DND-41 (cell line): ENCODE measurements at regions not wholly inside any gene's neighbourhood (a gene's known extent, or its start where the extent isn't known, plus 50 kb on each side); places are given as distances from the start of the nearest gene placed in this dataset.
"Not testable (repeated sequence)": the region's sequence is repeated elsewhere in the genome, so short reads cannot be mapped to it uniquely, and the experiment has no call there.

Experiments
- ATAC-seq: fragments of 200-7000 bp; cut with Tn5 transposase; 3 replicates; pipeline ENCODE4 v1.9.1; 2021; ENCODE audit warnings: low read depth; ENCODE audit not compliant: insufficient read depth
- DNase-seq: peaks from one replicate; pipeline ENCODE4 v3.0.0-alpha.2; 2020
- H2AFZ ChIP-seq: 2 replicates; pipeline ENCODE4 v1.6.0; 2012; ENCODE audit warnings: low read depth, low read length
- H3K27ac ChIP-seq: 2 replicates; pipeline ENCODE4 v1.5.1; 2012; ENCODE audit warnings: low read length, inconsistent platforms
- H3K27me3 ChIP-seq: fragments of 200-600 bp; sonication (generic); 2 replicates; pipeline ENCODE4 v1.6.0; 2012; ENCODE audit warnings: low read length, mild to moderate bottlenecking, inconsistent platforms; ENCODE audit not compliant: insufficient read depth, poor library complexity
- H3K36me3 ChIP-seq: 2 replicates; pipeline ENCODE4 v1.5.1; 2012; ENCODE audit warnings: low read length, inconsistent platforms; ENCODE audit not compliant: insufficient read depth
- H3K4me1 ChIP-seq: 2 replicates; pipeline ENCODE4 v1.5.1; 2012; ENCODE audit warnings: mild to moderate bottlenecking, low read length; ENCODE audit not compliant: insufficient read depth
- H3K4me2 ChIP-seq: 2 replicates; pipeline ENCODE4 v1.6.0; 2012; ENCODE audit warnings: mild to moderate bottlenecking, moderate library complexity, low read length, inconsistent platforms; ENCODE audit not compliant: insufficient read depth
- H3K4me3 ChIP-seq, 2 experiments: fragments of 200-600 bp in 1 of 2; shearing (Covaris generic) in 1 of 2; 2 replicates each; pipeline ENCODE4 v1.5.1; 2012 to 2016; ENCODE audit warnings: inconsistent platforms in 2 of 2, low read length in 2 of 2, mild to moderate bottlenecking in 2 of 2, low read depth in 1 of 2, moderate library complexity in 1 of 2
- H3K79me2 ChIP-seq: 2 replicates; pipeline ENCODE4 v1.6.0; 2012; ENCODE audit warnings: low read length, inconsistent platforms; ENCODE audit not compliant: insufficient read depth
- H3K9ac ChIP-seq: 2 replicates; pipeline ENCODE4 v1.6.0; 2012; ENCODE audit warnings: low read depth, mild to moderate bottlenecking, inconsistent platforms, low read length, moderate library complexity
- H3K9me3 ChIP-seq: 2 replicates; pipeline ENCODE4 v1.5.1; 2012; ENCODE audit warnings: low read length, moderate library complexity, mild to moderate bottlenecking, inconsistent platforms; ENCODE audit not compliant: insufficient read depth, severe bottlenecking
- H4K20me1 ChIP-seq: 2 replicates; pipeline ENCODE4 v1.6.0; 2012; ENCODE audit warnings: low read length; ENCODE audit not compliant: insufficient read depth
- CTCF ChIP-seq: IDR thresholded peaks from 2 replicates; pipeline ENCODE4 v1.5.1; 2012; ENCODE audit warnings: borderline replicate concordance, low read length, moderate library complexity, mild to moderate bottlenecking; ENCODE audit not compliant: poor library complexity, severe bottlenecking; ENCODE audit errors: extremely low read depth
- EZH2 ChIP-seq: IDR thresholded peaks from 3 replicates; pipeline ENCODE4 v1.6.1; 2012; ENCODE audit warnings: borderline replicate concordance, low read depth, mild to moderate bottlenecking, moderate library complexity, low read length, inconsistent platforms; ENCODE audit not compliant: severe bottlenecking

- Histone ChIP-seq H3K4me1 (no peaks in the 10 kb centered on the region), H2AFZ (no peak overlapping the region), H3K9ac (no peak overlapping the region), H4K20me1 (no peaks in the 10 kb centered on the region), H3K79me2 (no peaks in the 10 kb centered on the region), H3K27ac (no peak overlapping the region), H3K27me3 (no peaks in the 10 kb centered on the region), H3K4me2 (no peak overlapping the region), H3K4me3 (no peak overlapping the region), H3K36me3 (no peaks in the 10 kb centered on the region), H3K9me3 (peaks cover 8% of the 10 kb centered on the region)
- no peak for ATAC-seq
- TF ChIP-seq EZH2: no peak
- no peak for TF ChIP-seq CTCF
- DNase-seq: no peak
Measured at GRCh38 chr13:56622840-56623239, 517.9 kb upstream of the PRR20A start.

GRCh38 chr13:56628886-56629285 is 511.8 kb upstream of the PRR20A start:
- not testable (repeated sequence) for H3K79me2 ChIP-seq, H3K4me1 ChIP-seq, H3K4me2 ChIP-seq, ATAC-seq, H3K36me3 ChIP-seq, H3K27ac ChIP-seq, DNase-seq, H3K9ac ChIP-seq, H4K20me1 ChIP-seq, H3K9me3 ChIP-seq, H2AFZ ChIP-seq, H3K27me3 ChIP-seq, H3K4me3 ChIP-seq

GRCh38 chr13:56631060-56631459 is 509.7 kb upstream of the PRR20A start:
- H4K20me1 ChIP-seq, H3K4me2 ChIP-seq, DNase-seq, ATAC-seq, H3K9ac ChIP-seq, H3K4me1 ChIP-seq, H3K27ac ChIP-seq, H3K79me2 ChIP-seq, H3K9me3 ChIP-seq, H3K4me3 ChIP-seq, H3K27me3 ChIP-seq, H2AFZ ChIP-seq, H3K36me3 ChIP-seq: not testable (repeated sequence)

GRCh38 chr13:56653043-56653442 is 487.7 kb upstream of the PRR20A start:
- Histone ChIP-seq H3K79me2 (no peaks in the 10 kb centered on the region), H3K9me3 (no peaks in the 10 kb centered on the region), H3K27ac (no peak overlapping the region), H3K4me3 (no peak overlapping the region), H3K4me1 (no peaks in the 10 kb centered on the region), H3K4me2 (no peak overlapping the region), H3K27me3 (no peaks in the 10 kb centered on the region), H3K9ac (no peak overlapping the region), H4K20me1 (no peaks in the 10 kb centered on the region), H3K36me3 (no peaks in the 10 kb centered on the region), H2AFZ (no peak overlapping the region)
- no peak for TF ChIP-seq EZH2
- no peak for TF ChIP-seq CTCF
- DNase-seq (no peak), ATAC-seq (no peak)

GRCh38 chr13:56659041-56659471 is 481.7 kb upstream of the PRR20A start:
- TF ChIP-seq CTCF: no peak
- no peak for TF ChIP-seq EZH2
- H3K4me3 ChIP-seq: no peak overlapping the region
- no peaks in the 10 kb centered on the region for H3K36me3 ChIP-seq
- H3K79me2 ChIP-seq: no peaks in the 10 kb centered on the region
- ATAC-seq (no peak), DNase-seq (no peak)
- H4K20me1 ChIP-seq: no peaks in the 10 kb centered on the region
- no peak overlapping the region for H2AFZ ChIP-seq
- no peaks in the 10 kb centered on the region for H3K27me3 ChIP-seq
- H3K4me2 ChIP-seq: no peak overlapping the region
- H3K9me3 ChIP-seq: no peaks in the 10 kb centered on the region
- no peak overlapping the region for H3K9ac ChIP-seq
- H3K27ac ChIP-seq: no peak overlapping the region
- no peaks in the 10 kb centered on the region for H3K4me1 ChIP-seq
